CD4-positive, alpha-beta memory T cell (primary cell): ENCODE measurements at regions not wholly inside any gene's neighbourhood (a gene's known extent, or its start where the extent isn't known, plus 50 kb on each side); places are given as distances from the start of the nearest gene placed in this dataset.

ENCODE experiments used
- CTCF ChIA-PET: fragments of 350-600 bp; sonication (Branson Sonifier 250); formaldehyde crosslinking; loops from one replicate; lab custom pipeline; 2021; ENCODE audit warnings: inconsistent platforms; ENCODE audit not compliant: partially characterized antibody; lab: Charles Lee
- POLR2A ChIA-PET: fragments of 350-600 bp; sonication (Branson Sonifier 250); formaldehyde crosslinking; loops from one replicate; lab custom pipeline; 2021; ENCODE audit not compliant: partially characterized antibody; lab: Charles Lee
- DNase-seq, 5 donors: peaks; one replicate each; pipeline versions ENCODE4 v3.0.0 to v3.0.0-alpha.2; 2020 to 2022; ENCODE audit warnings: mixed read lengths in 1 of 5
- H3K27ac ChIP-seq: one replicate; pipeline ENCODE4 v1.7.0; 2013; ENCODE audit warnings: low read depth, low read length
- H3K27me3 ChIP-seq: 2 replicates; pipeline ENCODE4 v1.7.0; 2013; ENCODE audit warnings: mild to moderate bottlenecking, low read length, moderate library complexity; ENCODE audit not compliant: insufficient read depth
- H3K36me3 ChIP-seq: 2 replicates; pipeline ENCODE4 v1.7.0; 2013; ENCODE audit warnings: mild to moderate bottlenecking, low read length, moderate library complexity; ENCODE audit not compliant: insufficient read depth
- H3K4me1 ChIP-seq: 2 replicates; pipeline ENCODE4 v1.7.0; 2013; ENCODE audit warnings: mild to moderate bottlenecking, low read length, moderate library complexity; ENCODE audit not compliant: insufficient read depth
- H3K4me3 ChIP-seq, 2 donors: one replicate each; pipeline ENCODE4 v1.7.0; 2013; ENCODE audit warnings: low read length in 2 of 2, mild to moderate bottlenecking in 1 of 2
- H3K9me3 ChIP-seq, 2 donors: one replicate each; pipeline ENCODE4 v1.7.0; 2013; ENCODE audit warnings: low read length in 2 of 2, control low read depth in 1 of 2; ENCODE audit not compliant: control insufficient read depth in 1 of 2
- H3K27ac Mint-ChIP-seq, 7 donors: one replicate each; pipeline ENCODE4 v1.8.0; 2020 to 2021; ENCODE audit warnings: mixed read lengths in 7 of 7, mild to moderate bottlenecking in 6 of 7, inconsistent platforms in 3 of 7, moderate library complexity in 3 of 7
- H3K27me3 Mint-ChIP-seq, 2 donors: one replicate each; pipeline ENCODE4 v1.8.0; 2020 to 2021; ENCODE audit warnings: mixed read lengths in 2 of 2
- H3K36me3 Mint-ChIP-seq, 2 donors: one replicate each; pipeline ENCODE4 v1.8.0; 2020 to 2021; ENCODE audit warnings: mixed read lengths in 2 of 2, inconsistent platforms in 1 of 2, mild to moderate bottlenecking in 1 of 2
- H3K4me1 Mint-ChIP-seq, 4 donors: one replicate each; pipeline ENCODE4 v1.8.0; 2020 to 2021; ENCODE audit warnings: mixed read lengths in 4 of 4, mild to moderate bottlenecking in 1 of 4
- H3K4me3 Mint-ChIP-seq, 8 donors: one replicate each; pipeline ENCODE4 v1.8.0; 2020 to 2021; ENCODE audit warnings: mixed read lengths in 8 of 8, mild to moderate bottlenecking in 7 of 8, moderate library complexity in 6 of 8, inconsistent platforms in 3 of 8
- H3K9me3 Mint-ChIP-seq, 8 donors: one replicate each; pipeline ENCODE4 v1.8.0; 2020 to 2021; ENCODE audit warnings: mixed read lengths in 8 of 8, mild to moderate bottlenecking in 5 of 8, inconsistent platforms in 3 of 8, moderate library complexity in 1 of 8
- intact Hi-C: fragments of 100-400 bp; cut with micrococcal nuclease; formaldehyde crosslinking; loops from one replicate; pipeline ENCODE4 v1.15.1; 2023

- intact Hi-C loops = no loop called here
- H3K27ac ChIP-seq = no peak overlapping the region
- H3K27me3 ChIP-seq = no peaks in the 10 kb centered on the region
- no peaks in the 10 kb centered on the region for H3K36me3 Mint-ChIP-seq
- ChIA-PET CTCF (no interaction called here), POLR2A (no interaction called here)
- no peaks in the 10 kb centered on the region for H3K4me1 ChIP-seq
- no peaks in the 10 kb centered on the region for H3K4me1 Mint-ChIP-seq
- H3K4me3 Mint-ChIP-seq = no peak overlapping the region
- H3K4me3 ChIP-seq = no peak overlapping the region
- H3K9me3 ChIP-seq = no peaks in the 10 kb centered on the region
- no peak for DNase-seq
- H3K36me3 ChIP-seq = no peaks in the 10 kb centered on the region
- H3K27ac Mint-ChIP-seq = no peak overlapping the region
- no peaks in the 10 kb centered on the region for H3K27me3 Mint-ChIP-seq
- H3K9me3 Mint-ChIP-seq = peaks cover 0 to 16% (median 4%) of the 10 kb centered on the region in 8 donors
These were observed 322.2 kb downstream of the SPATA17 start for GRCh38 chr1:217953330-217953729.

- Mint-ChIP-seq H3K9me3 (peaks cover 0 to 18% (median 5%) of the 10 kb centered on the region in 8 donors), H3K27ac (no peak overlapping the region), H3K27me3 (no peaks in the 10 kb centered on the region), H3K4me3 (no peak overlapping the region), H3K36me3 (no peaks in the 10 kb centered on the region), H3K4me1 (no peaks in the 10 kb centered on the region)
- Histone ChIP-seq H3K27ac (no peak overlapping the region), H3K27me3 (no peaks in the 10 kb centered on the region), H3K4me1 (no peaks in the 10 kb centered on the region), H3K4me3 (no peak overlapping the region), H3K9me3 (no peaks in the 10 kb centered on the region), H3K36me3 (no peaks in the 10 kb centered on the region)
- intact Hi-C loops = no loop called here
- DNase-seq = no peak
- ChIA-PET CTCF (no interaction called here), POLR2A (no interaction called here)
These were observed 322.8 kb downstream of the SPATA17 start for GRCh38 chr1:217953922-217954321.

GRCh38 chr1:217955723-217956122 lies 324.6 kb downstream of the SPATA17 start:
- Mint-ChIP-seq H3K36me3 (no peaks in the 10 kb centered on the region), H3K27ac (no peak overlapping the region), H3K4me1 (no peaks in the 10 kb centered on the region), H3K4me3 (no peak overlapping the region), H3K27me3 (no peaks in the 10 kb centered on the region), H3K9me3 (peaks cover 0 to 18% (median 5%) of the 10 kb centered on the region in 8 donors)
- H3K9me3 ChIP-seq = no peaks in the 10 kb centered on the region
- DNase-seq = no peak
- H3K4me1 ChIP-seq = no peaks in the 10 kb centered on the region
- no peaks in the 10 kb centered on the region for H3K27me3 ChIP-seq
- H3K36me3 ChIP-seq = no peaks in the 10 kb centered on the region
- ChIA-PET CTCF (no interaction called here), POLR2A (no interaction called here)
- H3K4me3 ChIP-seq = no peak overlapping the region
- H3K27ac ChIP-seq = no peak overlapping the region
- intact Hi-C loops = no loop called here

- Histone ChIP-seq H3K27me3 (no peaks in the 10 kb centered on the region), H3K4me1 (no peaks in the 10 kb centered on the region), H3K36me3 (no peaks in the 10 kb centered on the region), H3K9me3 (no peaks in the 10 kb centered on the region), H3K27ac (no peak overlapping the region), H3K4me3 (no peak overlapping the region)
- CTCF ChIA-PET = no interaction called here
- Mint-ChIP-seq H3K4me3 (no peak overlapping the region), H3K4me1 (no peaks in the 10 kb centered on the region), H3K27ac (no peak overlapping the region), H3K9me3 (peaks cover 0 to 15% (median 4%) of the 10 kb centered on the region in 8 donors), H3K27me3 (no peaks in the 10 kb centered on the region), H3K36me3 (no peaks in the 10 kb centered on the region)
- intact Hi-C loops = no loop called here
- no peak for DNase-seq
- POLR2A ChIA-PET = no interaction called here
These were observed 319.8 kb upstream of the RRP15 start for GRCh38 chr1:217965156-217965786.

- Histone ChIP-seq H3K27me3 (no peaks in the 10 kb centered on the region), H3K4me3 (no peak overlapping the region), H3K9me3 (no peaks in the 10 kb centered on the region), H3K27ac (no peak overlapping the region), H3K4me1 (no peaks in the 10 kb centered on the region), H3K36me3 (no peaks in the 10 kb centered on the region)
- no peak overlapping the region for H3K27ac Mint-ChIP-seq
- intact Hi-C loops = no loop called here
- POLR2A ChIA-PET = no interaction called here
- H3K27me3 Mint-ChIP-seq = no peaks in the 10 kb centered on the region
- H3K4me1 Mint-ChIP-seq = no peaks in the 10 kb centered on the region
- H3K36me3 Mint-ChIP-seq = no peaks in the 10 kb centered on the region
- peak in 1 of 5 donors; percentile 29 for DNase-seq
- peaks cover 0 to 13% (median 4%) of the 10 kb centered on the region in 8 donors for H3K9me3 Mint-ChIP-seq
- CTCF ChIA-PET = no interaction called here
- H3K4me3 Mint-ChIP-seq = no peak overlapping the region
These were observed 317.0 kb upstream of the RRP15 start for GRCh38 chr1:217968085-217968484.

- no peaks in the 10 kb centered on the region for H3K27me3 Mint-ChIP-seq
- intact Hi-C loops = no loop called here
- no peaks in the 10 kb centered on the region for H3K36me3 ChIP-seq
- no peaks in the 10 kb centered on the region for H3K27me3 ChIP-seq
- no peaks in the 10 kb centered on the region for H3K4me1 Mint-ChIP-seq
- H3K9me3 ChIP-seq = no peaks in the 10 kb centered on the region
- ChIA-PET POLR2A (no interaction called here), CTCF (no interaction called here)
- DNase-seq = peak in 1 of 5 donors; percentile 32
- no peaks in the 10 kb centered on the region for H3K36me3 Mint-ChIP-seq
- H3K9me3 Mint-ChIP-seq = peaks cover 0 to 13% (median 4%) of the 10 kb centered on the region in 8 donors
- H3K27ac ChIP-seq = no peak overlapping the region
- no peak overlapping the region for H3K27ac Mint-ChIP-seq
- no peaks in the 10 kb centered on the region for H3K4me1 ChIP-seq
- no peak overlapping the region for H3K4me3 Mint-ChIP-seq
- no peak overlapping the region for H3K4me3 ChIP-seq
These were observed 315.7 kb upstream of the RRP15 start for GRCh38 chr1:217969428-217969827.

GRCh38 chr1:217977943-217978342 lies 307.1 kb upstream of the RRP15 start:
- Mint-ChIP-seq H3K4me1 (no peaks in the 10 kb centered on the region), H3K36me3 (no peaks in the 10 kb centered on the region), H3K9me3 (peaks cover 0 to 14% (median 5%) of the 10 kb centered on the region in 8 donors), H3K27me3 (peaks cover 0 to 1% of the 10 kb centered on the region in 2 donors), H3K27ac (no peak overlapping the region), H3K4me3 (no peak overlapping the region)
- DNase-seq = no peak
- CTCF ChIA-PET = no interaction called here
- Histone ChIP-seq H3K4me3 (no peak overlapping the region), H3K4me1 (no peaks in the 10 kb centered on the region), H3K9me3 (no peaks in the 10 kb centered on the region), H3K27me3 (no peaks in the 10 kb centered on the region), H3K36me3 (no peaks in the 10 kb centered on the region), H3K27ac (no peak overlapping the region)
- intact Hi-C loops = no loop called here
- POLR2A ChIA-PET = no interaction called here
